MCF 10A (cell line): ENCODE measurements at regions not wholly inside any gene's neighbourhood (a gene's known extent, or its start where the extent isn't known, plus 50 kb on each side); places are given as distances from the start of the nearest gene placed in this dataset.

Source experiments
- BruUV-seq: library from RNA; stranded (reverse); fragments of 400-500 nt; replicated peaks from 2 replicates; lab custom pipeline; 2021; lab: Mats Ljungman, UMichigan
- CTCF ChIA-PET: fragments of 300-600 bp; sonication (Branson Sonifier 250); formaldehyde crosslinking; extraction: SDS; loops from one replicate; lab custom pipeline; 2021; ENCODE audit warnings: antibody characterized with exemption, inconsistent platforms; lab: Yijun Ruan, JAX
- POLR2A ChIA-PET: fragments of 300-600, 350-650 bp; sonication (Branson Sonifier 250); formaldehyde crosslinking; extraction: SDS; loops from one replicate; lab custom pipeline; 2020; ENCODE audit warnings: antibody characterized with exemption, inconsistent platforms; lab: Yijun Ruan, JAX
- DNase-seq: peaks from one replicate; pipeline ENCODE4 v3.0.0-alpha.2; 2018; ENCODE audit not compliant: unreplicated experiment
- H3K27ac Mint-ChIP-seq: one replicate; pipeline ENCODE4 v1.8.0; 2022; ENCODE audit warnings: mild to moderate bottlenecking, low read depth, mixed read lengths; ENCODE audit not compliant: unreplicated experiment
- H3K27me3 Mint-ChIP-seq: one replicate; pipeline ENCODE4 v1.8.0; 2022; ENCODE audit warnings: mixed read lengths; ENCODE audit not compliant: insufficient read depth, unreplicated experiment
- H3K36me3 Mint-ChIP-seq: one replicate; pipeline ENCODE4 v1.8.0; 2022; ENCODE audit warnings: mild to moderate bottlenecking, moderate library complexity, mixed read lengths; ENCODE audit not compliant: insufficient read depth, unreplicated experiment
- H3K4me1 Mint-ChIP-seq: one replicate; pipeline ENCODE4 v1.8.0; 2022; ENCODE audit warnings: mixed read lengths; ENCODE audit not compliant: insufficient read depth, unreplicated experiment
- H3K4me3 Mint-ChIP-seq: one replicate; pipeline ENCODE4 v1.8.0; 2022; ENCODE audit warnings: mild to moderate bottlenecking, moderate library complexity, mixed read lengths; ENCODE audit not compliant: unreplicated experiment
- H3K9me3 Mint-ChIP-seq: one replicate; pipeline ENCODE4 v1.8.0; 2022; ENCODE audit warnings: mixed read lengths; ENCODE audit not compliant: unreplicated experiment
- CTCF ChIP-seq: fragments of 200-600 bp; IDR thresholded peaks from one replicate; pipeline ENCODE4 v1.8.0; 2022; ENCODE audit warnings: antibody characterized with exemption, mild to moderate bottlenecking; ENCODE audit not compliant: unreplicated experiment
- intact Hi-C: fragments of 100-400 bp; cut with micrococcal nuclease; formaldehyde crosslinking; loops from 2 replicates; pipeline ENCODE4 v1.14.1; 2022

GRCh38 chr10:128932071-128932820 lies 534.8 kb upstream of the MGMT start:
- H3K27ac Mint-ChIP-seq, result no peak overlapping the region
- H3K9me3 Mint-ChIP-seq, result no peaks in the 10 kb centered on the region
- POLR2A ChIA-PET, result interaction anchor here (0.6 to 1.3 kb wide), 2 partner anchors 9 to 66 kb away, joined by 3 to 4 read pairs; no protein-coding TSS in a partner anchor
- peaks cover 6% of the 10 kb centered on the region for H3K36me3 Mint-ChIP-seq
- CTCF ChIA-PET, result no interaction called here
- BruUV-seq, result no TSS peak
- TF ChIP-seq CTCF, result no peak
- H3K4me1 Mint-ChIP-seq, result peaks cover 19% of the 10 kb centered on the region
- DNase-seq, result peak; percentile 50
- no peaks in the 10 kb centered on the region for H3K27me3 Mint-ChIP-seq
- intact Hi-C loops, result no loop called here
- no peak overlapping the region for H3K4me3 Mint-ChIP-seq

GRCh38 chr10:128934492-128934891 lies 532.5 kb upstream of the MGMT start:
- intact Hi-C loops, result no loop called here
- CTCF ChIA-PET, result interaction anchor here (0.6 to 0.7 kb wide), 2 partner anchors 8 to 58 kb away, joined by 3 read pairs; no protein-coding TSS in a partner anchor
- no peaks in the 10 kb centered on the region for H3K27me3 Mint-ChIP-seq
- H3K4me3 Mint-ChIP-seq, result no peak overlapping the region
- DNase-seq, result no peak
- BruUV-seq, result no TSS peak
- H3K9me3 Mint-ChIP-seq, result peaks cover 5% of the 10 kb centered on the region
- TF ChIP-seq CTCF, result no peak
- H3K36me3 Mint-ChIP-seq, result no peaks in the 10 kb centered on the region
- H3K27ac Mint-ChIP-seq, result no peak overlapping the region
- peaks cover 19% of the 10 kb centered on the region for H3K4me1 Mint-ChIP-seq
- POLR2A ChIA-PET, result no interaction called here

GRCh38 chr10:128936392-128936791 lies 530.6 kb upstream of the MGMT start:
- DNase-seq, result no peak
- POLR2A ChIA-PET, result no interaction called here
- Mint-ChIP-seq H3K27ac (no peak overlapping the region), H3K27me3 (no peaks in the 10 kb centered on the region), H3K4me1 (peaks cover 19% of the 10 kb centered on the region), H3K9me3 (peaks cover 11% of the 10 kb centered on the region), H3K36me3 (no peaks in the 10 kb centered on the region), H3K4me3 (no peak overlapping the region)
- CTCF ChIA-PET, result no interaction called here
- no TSS peak for BruUV-seq
- TF ChIP-seq CTCF, result no peak
- intact Hi-C loops, result no loop called here

- no peak for TF ChIP-seq CTCF
- intact Hi-C loops, result no loop called here
- BruUV-seq, result no TSS peak
- Mint-ChIP-seq H3K27ac (no peak overlapping the region), H3K36me3 (no peaks in the 10 kb centered on the region), H3K4me3 (no peak overlapping the region), H3K9me3 (peaks cover 13% of the 10 kb centered on the region), H3K4me1 (peaks cover 7% of the 10 kb centered on the region), H3K27me3 (no peaks in the 10 kb centered on the region)
- ChIA-PET POLR2A (interaction anchor here (0.5 kb wide), 1 partner anchor 30 kb away, joined by 3 read pairs; no protein-coding TSS in a partner anchor), CTCF (interaction anchor here (1.4 kb wide), 1 partner anchor 79 kb away, joined by 3 read pairs; no protein-coding TSS in a partner anchor)
- DNase-seq, result no peak
Observed at GRCh38 chr10:128938558-128938957, 528.5 kb upstream of the MGMT start.
